ENCODE measurements at regions not wholly inside any gene's neighbourhood (a gene's known extent, or its start where the extent isn't known, plus 50 kb on each side); places are given as distances from the start of the nearest gene placed in this dataset.

DNA sequence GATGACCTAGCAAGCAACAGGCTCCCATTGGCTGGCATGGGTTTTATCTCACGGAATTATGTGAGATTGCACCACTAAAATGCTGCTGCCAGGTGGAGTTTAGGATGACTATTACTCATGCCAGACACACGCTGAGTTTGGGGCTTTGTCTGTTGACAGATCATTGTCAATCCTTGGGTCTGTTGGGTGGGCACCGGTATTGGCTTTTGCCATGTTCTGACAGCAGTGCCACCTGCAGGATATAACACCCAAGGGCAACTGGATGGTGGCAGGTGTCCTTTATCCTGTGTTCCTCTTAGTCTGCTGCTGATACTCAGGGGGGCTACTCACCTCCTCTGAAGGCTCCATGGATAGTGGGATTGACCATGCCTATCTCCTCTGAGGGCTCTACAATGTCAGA, 221.6 kb upstream of the DYNLRB2 start:
- TF ChIP-seq, protein P1, sequence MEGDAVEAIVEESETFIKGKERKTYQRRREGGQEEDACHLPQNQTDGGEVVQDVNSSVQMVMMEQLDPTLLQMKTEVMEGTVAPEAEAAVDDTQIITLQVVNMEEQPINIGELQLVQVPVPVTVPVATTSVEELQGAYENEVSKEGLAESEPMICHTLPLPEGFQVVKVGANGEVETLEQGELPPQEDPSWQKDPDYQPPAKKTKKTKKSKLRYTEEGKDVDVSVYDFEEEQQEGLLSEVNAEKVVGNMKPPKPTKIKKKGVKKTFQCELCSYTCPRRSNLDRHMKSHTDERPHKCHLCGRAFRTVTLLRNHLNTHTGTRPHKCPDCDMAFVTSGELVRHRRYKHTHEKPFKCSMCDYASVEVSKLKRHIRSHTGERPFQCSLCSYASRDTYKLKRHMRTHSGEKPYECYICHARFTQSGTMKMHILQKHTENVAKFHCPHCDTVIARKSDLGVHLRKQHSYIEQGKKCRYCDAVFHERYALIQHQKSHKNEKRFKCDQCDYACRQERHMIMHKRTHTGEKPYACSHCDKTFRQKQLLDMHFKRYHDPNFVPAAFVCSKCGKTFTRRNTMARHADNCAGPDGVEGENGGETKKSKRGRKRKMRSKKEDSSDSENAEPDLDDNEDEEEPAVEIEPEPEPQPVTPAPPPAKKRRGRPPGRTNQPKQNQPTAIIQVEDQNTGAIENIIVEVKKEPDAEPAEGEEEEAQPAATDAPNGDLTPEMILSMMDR (conservative IDR thresholded peaks at IDR 0.05; ENCODE audit: low read depth, low read length): peak; percentile 17

DNA sequence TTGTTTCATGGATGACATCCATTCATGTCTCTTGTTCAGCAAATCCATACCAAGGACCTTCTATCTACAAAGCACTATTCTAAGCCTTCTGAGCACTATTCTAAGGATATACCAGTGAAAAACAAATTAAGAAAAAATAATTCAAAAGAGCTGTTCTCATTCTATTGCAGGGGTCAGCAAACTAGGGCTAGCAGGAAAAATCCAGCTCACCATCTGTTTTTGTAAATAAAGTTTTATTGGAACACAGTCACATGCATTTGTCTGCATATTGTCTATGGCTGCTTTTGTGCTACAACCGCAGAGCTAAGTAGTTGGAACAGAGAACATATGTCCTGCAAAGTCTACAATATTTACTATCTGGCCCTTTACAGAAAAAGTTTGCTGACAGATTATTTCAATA, 222.7 kb upstream of the DYNLRB2 start:
- H3K4me3 ChIP-seq (ENCODE audit: low read depth, low read length): no peak overlapping the region
- DNase-seq (ENCODE audit: low read depth): no peak
- TF ChIP-seq, protein P1 (conservative IDR thresholded peaks at IDR 0.05; ENCODE audit: low read depth, low read length): no peak

More for the DNA sequence above, 221.6 kb upstream of the DYNLRB2 start:
- peak; percentile 4 for DNase-seq (ENCODE audit: low read depth)
- no peak overlapping the region for H3K4me3 ChIP-seq (ENCODE audit: low read depth, low read length)

DNA sequence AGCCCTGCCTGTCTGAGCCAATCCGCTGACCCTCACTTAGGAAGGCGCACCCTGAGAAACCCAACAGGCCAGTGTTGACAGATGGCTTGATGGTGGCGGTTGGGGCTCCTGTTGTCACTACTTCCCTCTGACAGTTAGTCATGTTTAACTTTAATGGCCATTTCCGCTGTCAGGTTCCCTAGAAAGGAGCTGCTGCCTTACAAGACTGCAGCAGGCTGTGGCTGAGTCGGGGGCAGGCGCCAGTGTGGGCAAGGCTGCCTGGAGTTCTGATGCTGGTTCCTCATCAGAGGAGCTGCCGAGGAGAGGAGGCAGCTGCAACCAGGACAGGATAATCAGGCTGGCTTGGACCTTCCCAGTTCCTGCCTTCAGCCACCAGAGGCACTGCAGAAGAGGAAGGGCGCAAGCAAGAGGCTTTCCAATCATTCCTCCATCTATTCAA, 223.2 kb upstream of the DYNLRB2 start:
- TF ChIP-seq, protein P1 (conservative IDR thresholded peaks at IDR 0.05; ENCODE audit: low read depth, low read length): peak; percentile 48
- no peak for DNase-seq (ENCODE audit: low read depth)
- H3K4me3 ChIP-seq (ENCODE audit: low read depth, low read length): no peak overlapping the region

DNA sequence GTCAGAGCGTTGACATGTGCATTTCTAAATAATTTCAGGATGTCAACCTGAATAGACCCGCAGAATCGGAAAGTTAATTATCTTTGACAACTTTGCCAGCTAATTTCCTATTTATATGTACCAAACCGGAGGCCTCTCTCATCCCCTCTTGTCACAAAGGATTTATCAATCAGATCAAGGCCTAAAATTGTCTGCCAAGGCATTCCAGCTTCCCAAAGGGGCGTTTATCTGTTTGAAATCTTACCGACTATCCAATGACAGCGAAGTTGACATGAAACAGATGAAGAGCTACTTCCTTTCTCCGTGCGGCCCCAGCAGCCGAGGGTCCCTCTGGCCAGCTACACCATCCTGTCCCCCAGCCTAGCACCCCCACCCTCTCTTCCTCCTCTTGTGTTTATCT, 223.7 kb upstream of the DYNLRB2 start:
- TF ChIP-seq, protein P1 (conservative IDR thresholded peaks at IDR 0.05; ENCODE audit: low read depth, low read length): no peak
- no peak overlapping the region for H3K4me3 ChIP-seq (ENCODE audit: low read depth, low read length)
- DNase-seq (ENCODE audit: low read depth): no peak

DNA sequence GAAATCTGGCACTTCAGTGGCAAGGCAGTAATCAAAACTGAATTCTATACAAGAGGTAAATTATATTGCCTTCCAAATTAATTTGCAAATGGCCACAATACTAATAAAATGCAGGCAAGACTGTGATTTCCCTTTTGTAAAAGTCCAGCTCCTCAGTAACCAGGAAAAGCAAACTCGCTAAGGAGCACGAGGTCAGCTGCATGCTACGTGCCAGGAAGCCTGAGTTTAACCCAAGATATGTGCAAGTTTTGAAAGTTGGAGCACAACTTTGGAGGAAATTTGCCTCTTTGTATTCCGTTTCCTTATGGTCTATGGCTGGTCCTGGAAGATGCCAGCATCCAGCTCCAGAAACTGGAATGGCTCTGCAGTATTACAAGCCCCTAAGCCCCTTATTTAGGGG, 226.8 kb upstream of the DYNLRB2 start:
- TF ChIP-seq, protein P1 (conservative IDR thresholded peaks at IDR 0.05; ENCODE audit: low read depth, low read length): no peak
- DNase-seq (ENCODE audit: low read depth): peak; percentile 23
- H3K4me3 ChIP-seq (ENCODE audit: low read depth, low read length): no peak overlapping the region

DNA sequence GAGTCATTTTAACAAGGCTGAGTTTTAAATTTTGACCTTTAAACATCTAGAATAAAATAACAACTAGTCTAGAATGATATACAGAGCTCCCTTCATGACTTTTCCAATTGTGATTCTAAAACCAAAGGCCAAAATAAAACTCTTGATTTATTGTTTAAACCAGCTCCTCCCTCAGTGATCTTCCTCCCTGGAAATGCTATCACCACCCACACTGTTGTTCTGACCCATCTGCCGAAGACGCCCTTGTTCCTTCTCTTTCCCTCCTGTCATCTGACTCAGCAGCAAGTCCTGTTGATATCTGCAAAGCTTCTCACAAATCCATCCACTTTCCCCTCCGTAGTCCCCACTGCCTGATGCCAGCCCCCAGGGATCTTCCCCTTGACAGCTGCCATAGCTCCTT, 231.6 kb upstream of the DYNLRB2 start:
- TF ChIP-seq, protein P1 (conservative IDR thresholded peaks at IDR 0.05; ENCODE audit: low read depth, low read length): no peak
- H3K4me3 ChIP-seq (ENCODE audit: low read depth, low read length): no peak overlapping the region
- DNase-seq (ENCODE audit: low read depth): no peak

DNA sequence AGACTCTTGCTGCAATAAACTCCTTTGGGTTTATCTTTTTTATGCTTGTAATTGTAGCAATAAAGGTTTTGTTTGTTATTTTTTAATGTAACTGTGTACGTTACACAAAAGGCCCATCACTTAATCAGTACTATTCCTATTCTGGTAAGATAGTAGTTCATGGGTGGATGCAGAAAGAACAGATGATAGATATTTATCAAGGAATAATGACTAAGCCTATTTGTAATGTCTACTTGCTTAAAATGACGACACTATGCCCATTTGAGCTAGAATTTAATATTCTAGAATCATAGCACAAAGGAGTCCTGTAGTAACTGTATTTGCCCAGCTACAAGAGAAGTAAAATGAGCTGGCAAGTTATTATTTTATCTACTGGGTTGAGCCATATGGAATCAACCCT, 235.4 kb upstream of the DYNLRB2 start:
- TF ChIP-seq, protein P1 (conservative IDR thresholded peaks at IDR 0.05; ENCODE audit: low read depth, low read length): no peak
- no peak overlapping the region for H3K4me3 ChIP-seq (ENCODE audit: low read depth, low read length)
- DNase-seq (ENCODE audit: low read depth): no peak
